ENCODE measurements at regions not wholly inside any gene's neighbourhood (a gene's known extent, or its start where the extent isn't known, plus 50 kb on each side); places are given as distances from the start of the nearest gene placed in this dataset.

DNA sequence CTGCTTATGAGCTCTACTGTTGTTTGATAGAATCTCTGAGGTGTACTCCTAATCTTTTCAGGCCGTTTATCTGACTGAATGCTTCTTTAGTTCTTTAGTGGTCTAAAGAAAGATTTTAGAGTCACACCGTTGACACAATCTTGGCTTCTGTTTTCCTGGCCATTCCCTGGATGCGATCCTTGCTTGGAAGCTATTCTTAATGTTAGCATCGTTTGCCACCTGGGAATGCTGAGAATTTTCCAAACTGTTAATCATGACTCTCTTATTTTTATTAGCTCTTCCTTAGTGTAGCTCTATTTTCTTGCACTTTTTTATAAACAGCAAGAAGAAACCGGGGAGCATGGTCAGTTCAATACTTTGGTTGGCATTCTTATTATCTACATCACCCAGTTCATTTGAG lies 281.0 kb upstream of the PCDH20 start:
- ATAC-seq (no peak), DNase-seq (ENCODE audit: low spot score) (no peak)
- TF ChIP-seq GRHL2 (CRISPR knock-in tag; IDR thresholded peaks at IDR 0.05; ENCODE audit: insufficient replicate concordance, severe bottlenecking) (no peak), SP1 (CRISPR knock-in tag; conservative IDR thresholded peaks at IDR 0.05) (no peak), KAT7 (CRISPR knock-in tag; IDR thresholded peaks at IDR 0.05; ENCODE audit: borderline replicate concordance) (no peak), IRF2 (CRISPR knock-in tag; IDR thresholded peaks at IDR 0.05; ENCODE audit: borderline replicate concordance, low read depth) (no peak), HMGXB4 (CRISPR knock-in tag; IDR thresholded peaks at IDR 0.05) (no peak), NR3C1 (CRISPR knock-in tag; conservative IDR thresholded peaks at IDR 0.05; ENCODE audit: low read depth) (no peak), ZNF425 (CRISPR knock-in tag; conservative IDR thresholded peaks at IDR 0.05) (no peak), NFE2L1 (CRISPR knock-in tag; IDR thresholded peaks at IDR 0.05) (no peak), EMX1 (CRISPR knock-in tag; IDR thresholded peaks at IDR 0.05) (no peak), JAZF1 (CRISPR knock-in tag; IDR thresholded peaks at IDR 0.05) (no peak), ELF4 (CRISPR knock-in tag; IDR thresholded peaks at IDR 0.05; ENCODE audit: low read depth) (no peak), ATF1 (CRISPR knock-in tag; IDR thresholded peaks at IDR 0.05) (no peak), OVOL2 (CRISPR knock-in tag; IDR thresholded peaks at IDR 0.05; ENCODE audit: borderline replicate concordance) (no peak), ZNF396 (CRISPR knock-in tag; IDR thresholded peaks at IDR 0.05; ENCODE audit: borderline replicate concordance) (no peak), TEAD1 (CRISPR knock-in tag; IDR thresholded peaks at IDR 0.05) (no peak), TP53 (CRISPR knock-in tag; IDR thresholded peaks at IDR 0.05) (no peak)
- TF ChIP-seq, protein P1, sequence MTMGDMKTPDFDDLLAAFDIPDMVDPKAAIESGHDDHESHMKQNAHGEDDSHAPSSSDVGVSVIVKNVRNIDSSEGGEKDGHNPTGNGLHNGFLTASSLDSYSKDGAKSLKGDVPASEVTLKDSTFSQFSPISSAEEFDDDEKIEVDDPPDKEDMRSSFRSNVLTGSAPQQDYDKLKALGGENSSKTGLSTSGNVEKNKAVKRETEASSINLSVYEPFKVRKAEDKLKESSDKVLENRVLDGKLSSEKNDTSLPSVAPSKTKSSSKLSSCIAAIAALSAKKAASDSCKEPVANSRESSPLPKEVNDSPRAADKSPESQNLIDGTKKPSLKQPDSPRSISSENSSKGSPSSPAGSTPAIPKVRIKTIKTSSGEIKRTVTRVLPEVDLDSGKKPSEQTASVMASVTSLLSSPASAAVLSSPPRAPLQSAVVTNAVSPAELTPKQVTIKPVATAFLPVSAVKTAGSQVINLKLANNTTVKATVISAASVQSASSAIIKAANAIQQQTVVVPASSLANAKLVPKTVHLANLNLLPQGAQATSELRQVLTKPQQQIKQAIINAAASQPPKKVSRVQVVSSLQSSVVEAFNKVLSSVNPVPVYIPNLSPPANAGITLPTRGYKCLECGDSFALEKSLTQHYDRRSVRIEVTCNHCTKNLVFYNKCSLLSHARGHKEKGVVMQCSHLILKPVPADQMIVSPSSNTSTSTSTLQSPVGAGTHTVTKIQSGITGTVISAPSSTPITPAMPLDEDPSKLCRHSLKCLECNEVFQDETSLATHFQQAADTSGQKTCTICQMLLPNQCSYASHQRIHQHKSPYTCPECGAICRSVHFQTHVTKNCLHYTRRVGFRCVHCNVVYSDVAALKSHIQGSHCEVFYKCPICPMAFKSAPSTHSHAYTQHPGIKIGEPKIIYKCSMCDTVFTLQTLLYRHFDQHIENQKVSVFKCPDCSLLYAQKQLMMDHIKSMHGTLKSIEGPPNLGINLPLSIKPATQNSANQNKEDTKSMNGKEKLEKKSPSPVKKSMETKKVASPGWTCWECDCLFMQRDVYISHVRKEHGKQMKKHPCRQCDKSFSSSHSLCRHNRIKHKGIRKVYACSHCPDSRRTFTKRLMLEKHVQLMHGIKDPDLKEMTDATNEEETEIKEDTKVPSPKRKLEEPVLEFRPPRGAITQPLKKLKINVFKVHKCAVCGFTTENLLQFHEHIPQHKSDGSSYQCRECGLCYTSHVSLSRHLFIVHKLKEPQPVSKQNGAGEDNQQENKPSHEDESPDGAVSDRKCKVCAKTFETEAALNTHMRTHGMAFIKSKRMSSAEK (CRISPR knock-in tag; IDR thresholded peaks at IDR 0.05; ENCODE audit: borderline replicate concordance), result no peak
- TF ChIP-seq, protein P2, sequence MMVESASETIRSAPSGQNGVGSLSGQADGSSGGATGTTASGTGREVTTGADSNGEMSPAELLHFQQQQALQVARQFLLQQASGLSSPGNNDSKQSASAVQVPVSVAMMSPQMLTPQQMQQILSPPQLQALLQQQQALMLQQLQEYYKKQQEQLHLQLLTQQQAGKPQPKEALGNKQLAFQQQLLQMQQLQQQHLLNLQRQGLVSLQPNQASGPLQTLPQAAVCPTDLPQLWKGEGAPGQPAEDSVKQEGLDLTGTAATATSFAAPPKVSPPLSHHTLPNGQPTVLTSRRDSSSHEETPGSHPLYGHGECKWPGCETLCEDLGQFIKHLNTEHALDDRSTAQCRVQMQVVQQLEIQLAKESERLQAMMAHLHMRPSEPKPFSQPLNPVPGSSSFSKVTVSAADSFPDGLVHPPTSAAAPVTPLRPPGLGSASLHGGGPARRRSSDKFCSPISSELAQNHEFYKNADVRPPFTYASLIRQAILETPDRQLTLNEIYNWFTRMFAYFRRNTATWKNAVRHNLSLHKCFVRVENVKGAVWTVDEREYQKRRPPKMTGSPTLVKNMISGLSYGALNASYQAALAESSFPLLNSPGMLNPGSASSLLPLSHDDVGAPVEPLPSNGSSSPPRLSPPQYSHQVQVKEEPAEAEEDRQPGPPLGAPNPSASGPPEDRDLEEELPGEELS (CRISPR knock-in tag; IDR thresholded peaks at IDR 0.05), result no peak
- TF ChIP-seq, protein P3, sequence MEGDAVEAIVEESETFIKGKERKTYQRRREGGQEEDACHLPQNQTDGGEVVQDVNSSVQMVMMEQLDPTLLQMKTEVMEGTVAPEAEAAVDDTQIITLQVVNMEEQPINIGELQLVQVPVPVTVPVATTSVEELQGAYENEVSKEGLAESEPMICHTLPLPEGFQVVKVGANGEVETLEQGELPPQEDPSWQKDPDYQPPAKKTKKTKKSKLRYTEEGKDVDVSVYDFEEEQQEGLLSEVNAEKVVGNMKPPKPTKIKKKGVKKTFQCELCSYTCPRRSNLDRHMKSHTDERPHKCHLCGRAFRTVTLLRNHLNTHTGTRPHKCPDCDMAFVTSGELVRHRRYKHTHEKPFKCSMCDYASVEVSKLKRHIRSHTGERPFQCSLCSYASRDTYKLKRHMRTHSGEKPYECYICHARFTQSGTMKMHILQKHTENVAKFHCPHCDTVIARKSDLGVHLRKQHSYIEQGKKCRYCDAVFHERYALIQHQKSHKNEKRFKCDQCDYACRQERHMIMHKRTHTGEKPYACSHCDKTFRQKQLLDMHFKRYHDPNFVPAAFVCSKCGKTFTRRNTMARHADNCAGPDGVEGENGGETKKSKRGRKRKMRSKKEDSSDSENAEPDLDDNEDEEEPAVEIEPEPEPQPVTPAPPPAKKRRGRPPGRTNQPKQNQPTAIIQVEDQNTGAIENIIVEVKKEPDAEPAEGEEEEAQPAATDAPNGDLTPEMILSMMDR (IDR thresholded peaks at IDR 0.05), result no peak
- TF ChIP-seq, protein P4, sequence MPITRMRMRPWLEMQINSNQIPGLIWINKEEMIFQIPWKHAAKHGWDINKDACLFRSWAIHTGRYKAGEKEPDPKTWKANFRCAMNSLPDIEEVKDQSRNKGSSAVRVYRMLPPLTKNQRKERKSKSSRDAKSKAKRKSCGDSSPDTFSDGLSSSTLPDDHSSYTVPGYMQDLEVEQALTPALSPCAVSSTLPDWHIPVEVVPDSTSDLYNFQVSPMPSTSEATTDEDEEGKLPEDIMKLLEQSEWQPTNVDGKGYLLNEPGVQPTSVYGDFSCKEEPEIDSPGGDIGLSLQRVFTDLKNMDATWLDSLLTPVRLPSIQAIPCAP (CRISPR knock-in tag; IDR thresholded peaks at IDR 0.05), result no peak
- ChIA-PET CTCF (no interaction called here), POLR2A (no interaction called here)
- Mint-ChIP-seq H3K27me3 (ENCODE audit: low read depth) (no peaks in the 10 kb centered on the region), H3K36me3 (no peaks in the 10 kb centered on the region), H3K4me1 (peaks cover 5% of the 10 kb centered on the region), H3K4me3 (no peak overlapping the region), H3K27ac (no peak overlapping the region), H3K9me3 (no peaks in the 10 kb centered on the region)
